Dedifferentiated amniotic fluid mesenchymal stem cell (primary cell): ENCODE measurements at regions not wholly inside any gene's neighbourhood (a gene's known extent, or its start where the extent isn't known, plus 50 kb on each side); places are given as distances from the start of the nearest gene placed in this dataset.
A peak's percentile ranks its signal among the peaks of the same experiment; 100 is the strongest.

Experiments
- DNase-seq: peaks from one replicate; pipeline ENCODE4 v3.0.0-alpha.2; 2016; ENCODE audit errors: extremely low spot score

- no peak for DNase-seq
Measured at GRCh38 chr4:7127576-7127975, 59.7 kb upstream of the GRPEL1 start.

GRCh38 chr4:7126981-7127380, 59.1 kb upstream of the GRPEL1 start:
- no peak for DNase-seq

- DNase-seq: peak; percentile 68
Measured at GRCh38 chr4:7124689-7125442, 57.0 kb upstream of the GRPEL1 start.

GRCh38 chr4:7121866-7122653, 54.2 kb upstream of the GRPEL1 start:
- no peak for DNase-seq

GRCh38 chr4:7121174-7121573, 53.3 kb upstream of the GRPEL1 start:
- no peak for DNase-seq

- DNase-seq: no peak
Measured at GRCh38 chr4:7120341-7120740, 52.5 kb upstream of the GRPEL1 start.

- DNase-seq: no peak
Measured at GRCh38 chr4:7118013-7118832, 50.4 kb upstream of the GRPEL1 start.
